Body of pancreas (tissue), 4 donors: ENCODE measurements at regions not wholly inside any gene's neighbourhood (a gene's known extent, or its start where the extent isn't known, plus 50 kb on each side); places are given as distances from the start of the nearest gene placed in this dataset.

ENCODE experiments used
- ATAC-seq: fragments of 150-250 bp; one replicate; pipeline ENCODE4 v1.9.1; 2016
- DNase-seq, 4 donors: peaks; one replicate each; pipeline ENCODE4 v3.0.0-alpha.2; 2019
- H3K27ac ChIP-seq, 4 donors: fragments of 200-600 bp; sonication (generic); 1 replicate in 3 of 4; 2 replicates in 1 of 4; pipeline versions ENCODE4 v1.5.1 to v1.6.1; 2016 to 2019; ENCODE audit warnings: mild to moderate bottlenecking in 1 of 4, mixed read lengths in 1 of 4, moderate library complexity in 1 of 4
- H3K27me3 ChIP-seq, 2 donors: fragments of 200-600 bp; sonication (generic); one replicate each; pipeline ENCODE4 v1.6.0; 2016; ENCODE audit warnings: mild to moderate bottlenecking in 1 of 2
- H3K36me3 ChIP-seq, 2 donors: fragments of 200-600 bp; sonication (generic); replicated peaks in 1 of 2; 2 replicates each; pipeline ENCODE4 v1.5.1; 2016; ENCODE audit warnings: low read depth in 2 of 2; ENCODE audit not compliant: insufficient read depth in 1 of 2
- H3K4me1 ChIP-seq: fragments of 200-600 bp; sonication (generic); one replicate; pipeline ENCODE4 v1.6.0; 2016
- H3K4me3 ChIP-seq, 2 donors: fragments of 200-600 bp; sonication (generic); 1 replicate in 1 of 2; 2 replicates in 1 of 2; pipeline ENCODE4 v1.5.1; 2016 to 2019
- H3K9me3 ChIP-seq, 3 donors: fragments of 200-600 bp; sonication (generic); 1 replicate in 2 of 3; 2 replicates in 1 of 3; pipeline ENCODE4 v1.5.1; 2016
- POLR2A ChIP-seq, 3 donors: fragments of 450-650 bp; IDR thresholded peaks; one replicate each; pipeline ENCODE4 v1.6.1; 2016; ENCODE audit warnings: antibody characterized with exemption in 3 of 3, mild to moderate bottlenecking in 2 of 3
- WGBS, 2 donors: methylation state at CpG; one replicate each; pipeline ENCODE4 v1.1.5; 2017; 5-methylcytosine and 5-hydroxymethylcytosine counted together
- intact Hi-C: fragments of 100-400 bp; cut with DNase I; formaldehyde crosslinking; loops from one replicate; pipeline ENCODE4 v1.15.1; 2023
- TF ChIP-seq, protein P1 (sequence below), 7 experiments: fragments of 450-650 bp in 4 of 7; fragments of 200-600 bp in 3 of 7; sonication (generic) in 3 of 7; IDR thresholded peaks; one replicate each; pipeline ENCODE4 v1.5.1; 2016 to 2019; ENCODE audit warnings: antibody characterized with exemption in 7 of 7

DNA sequence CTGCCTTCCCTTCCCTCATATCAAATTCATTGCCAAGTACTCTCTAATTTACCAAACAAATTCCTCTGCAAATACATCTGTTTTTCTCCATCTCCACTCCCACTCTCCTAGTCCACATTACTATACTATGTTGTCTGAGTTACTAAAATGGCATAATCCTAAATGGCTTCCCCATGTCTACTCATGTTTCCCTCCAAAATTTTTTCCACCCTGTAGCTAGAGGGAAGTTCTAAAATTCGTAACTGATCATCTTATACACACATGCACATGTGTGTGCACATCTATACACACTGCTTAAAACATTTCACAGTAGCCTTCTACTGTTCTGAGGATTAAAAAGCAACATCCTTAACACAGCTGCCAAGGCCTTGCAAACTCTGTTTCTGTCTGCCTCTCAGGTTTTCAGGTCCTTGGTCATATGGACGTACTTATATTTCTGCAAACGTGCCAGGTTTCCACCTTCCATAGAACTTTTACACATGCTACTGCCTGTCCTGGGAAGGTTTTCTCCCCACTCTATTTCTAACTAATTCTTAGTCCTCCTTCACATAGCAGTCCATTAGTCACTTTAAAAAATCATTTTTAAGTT lies 140.6 kb downstream of the LURAP1L start:
- H3K4me1 ChIP-seq: peaks cover 6% of the 10 kb centered on the region
- 63 to 67% methylated on average over 3 of the region's 3 CpGs for WGBS, 2 donors
- intact Hi-C loops: no loop called here

DNA sequence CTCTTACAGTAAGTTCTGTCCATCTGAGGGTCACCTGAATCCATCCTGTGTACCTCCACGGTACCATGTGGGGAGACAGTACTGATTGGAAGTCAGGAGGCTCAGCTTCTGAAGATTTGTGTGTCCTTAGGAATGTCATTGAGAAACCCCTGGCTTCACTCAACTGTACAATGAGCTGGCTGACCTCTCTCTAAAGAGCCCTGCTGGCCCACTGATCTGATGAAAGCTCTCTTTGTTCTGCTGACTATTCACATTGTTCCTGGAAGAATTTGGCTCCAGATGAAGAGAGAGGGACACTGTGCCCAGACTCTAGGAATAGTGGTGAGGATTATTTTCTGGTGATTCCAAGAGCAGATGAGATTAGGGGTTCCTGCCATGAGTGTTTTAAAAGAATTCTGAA lies 141.2 kb downstream of the LURAP1L start:
- intact Hi-C loops: no loop called here
- TF ChIP-seq, protein P1, sequence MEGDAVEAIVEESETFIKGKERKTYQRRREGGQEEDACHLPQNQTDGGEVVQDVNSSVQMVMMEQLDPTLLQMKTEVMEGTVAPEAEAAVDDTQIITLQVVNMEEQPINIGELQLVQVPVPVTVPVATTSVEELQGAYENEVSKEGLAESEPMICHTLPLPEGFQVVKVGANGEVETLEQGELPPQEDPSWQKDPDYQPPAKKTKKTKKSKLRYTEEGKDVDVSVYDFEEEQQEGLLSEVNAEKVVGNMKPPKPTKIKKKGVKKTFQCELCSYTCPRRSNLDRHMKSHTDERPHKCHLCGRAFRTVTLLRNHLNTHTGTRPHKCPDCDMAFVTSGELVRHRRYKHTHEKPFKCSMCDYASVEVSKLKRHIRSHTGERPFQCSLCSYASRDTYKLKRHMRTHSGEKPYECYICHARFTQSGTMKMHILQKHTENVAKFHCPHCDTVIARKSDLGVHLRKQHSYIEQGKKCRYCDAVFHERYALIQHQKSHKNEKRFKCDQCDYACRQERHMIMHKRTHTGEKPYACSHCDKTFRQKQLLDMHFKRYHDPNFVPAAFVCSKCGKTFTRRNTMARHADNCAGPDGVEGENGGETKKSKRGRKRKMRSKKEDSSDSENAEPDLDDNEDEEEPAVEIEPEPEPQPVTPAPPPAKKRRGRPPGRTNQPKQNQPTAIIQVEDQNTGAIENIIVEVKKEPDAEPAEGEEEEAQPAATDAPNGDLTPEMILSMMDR (IDR thresholded peaks at IDR 0.05): no peak
- no peak for TF ChIP-seq POLR2A (IDR thresholded peaks at IDR 0.05)
- no peaks in the 10 kb centered on the region for H3K36me3 ChIP-seq
- no peaks in the 10 kb centered on the region for H3K9me3 ChIP-seq
- no peaks in the 10 kb centered on the region for H3K27me3 ChIP-seq
- peak in 2 of 4 donors; percentile 3 to 8 for DNase-seq
- H3K4me1 ChIP-seq: peaks cover 6% of the 10 kb centered on the region
- H3K27ac ChIP-seq: no peak overlapping the region
- H3K4me3 ChIP-seq: no peak overlapping the region
- WGBS, 2 donors: 43 to 67% methylated on average over 1 of the region's 1 CpG
- peak; percentile 64 for ATAC-seq

More for the DNA sequence above, 140.6 kb downstream of the LURAP1L start:
- Histone ChIP-seq H3K36me3 (no peaks in the 10 kb centered on the region), H3K4me3 (no peak overlapping the region), H3K27me3 (no peaks in the 10 kb centered on the region), H3K9me3 (no peaks in the 10 kb centered on the region), H3K27ac (no peak overlapping the region)
- no peak for DNase-seq
- no peak for TF ChIP-seq POLR2A (IDR thresholded peaks at IDR 0.05)
- TF ChIP-seq, protein P1 (IDR thresholded peaks at IDR 0.05): no peak
- no peak for ATAC-seq

DNA sequence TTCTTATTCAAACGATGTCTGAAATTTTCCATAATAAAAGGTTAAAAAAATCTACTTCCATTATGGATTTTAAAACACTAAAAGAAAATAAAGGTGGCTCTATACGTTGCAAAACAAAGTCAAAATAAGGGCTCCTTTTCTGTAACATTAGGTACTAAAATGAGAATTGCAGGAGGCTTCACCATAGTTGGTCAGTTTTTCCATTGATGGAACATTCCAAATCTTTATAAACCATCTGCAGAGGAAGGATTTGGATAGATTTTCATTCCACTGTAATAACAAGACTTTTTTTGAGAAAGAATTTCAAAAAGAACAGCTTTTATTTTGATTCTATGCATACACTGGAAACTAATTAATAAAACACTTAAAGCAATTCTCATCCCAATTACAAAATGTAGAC lies 145.6 kb downstream of the LURAP1L start:
- peaks cover 6% of the 10 kb centered on the region for H3K4me1 ChIP-seq
- ATAC-seq (no peak), DNase-seq (no peak)
- no peak overlapping the region for H3K4me3 ChIP-seq
- TF ChIP-seq, protein P1 (IDR thresholded peaks at IDR 0.05): no peak
- no peak for TF ChIP-seq POLR2A (IDR thresholded peaks at IDR 0.05)
- no peaks in the 10 kb centered on the region for H3K9me3 ChIP-seq
- no peaks in the 10 kb centered on the region for H3K27me3 ChIP-seq
- no peak overlapping the region for H3K27ac ChIP-seq
- 55 to 57% methylated on average over 2 of the region's 2 CpGs for WGBS, 2 donors
- H3K36me3 ChIP-seq: no peaks in the 10 kb centered on the region
- intact Hi-C loops: no loop called here

DNA sequence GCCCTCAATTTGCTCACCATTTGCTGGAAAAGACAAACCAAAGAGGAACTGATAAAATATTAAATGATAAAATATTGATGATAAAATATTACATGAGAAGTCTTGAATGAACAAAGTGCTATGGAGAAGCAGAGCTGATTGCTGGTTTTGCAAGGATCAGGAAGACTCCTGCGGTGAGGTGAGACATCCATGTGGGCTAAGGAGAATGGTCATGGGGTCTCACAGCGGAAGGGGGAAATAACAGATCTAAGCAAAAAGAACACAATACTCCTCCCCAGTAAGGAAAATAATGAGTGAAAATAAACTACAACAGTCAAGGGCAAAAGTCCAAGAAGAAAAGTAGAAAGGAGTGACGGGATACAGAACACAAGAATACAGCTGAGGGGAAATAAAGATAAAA lies 146.8 kb downstream of the LURAP1L start:
- TF ChIP-seq POLR2A (IDR thresholded peaks at IDR 0.05): no peak
- TF ChIP-seq, protein P1 (IDR thresholded peaks at IDR 0.05): no peak
- H3K4me3 ChIP-seq: no peak overlapping the region
- 82 to 91% methylated on average over 3 of the region's 3 CpGs for WGBS, 2 donors
- DNase-seq (no peak), ATAC-seq (no peak)
- H3K36me3 ChIP-seq: no peaks in the 10 kb centered on the region
- no peak overlapping the region for H3K27ac ChIP-seq
- no peaks in the 10 kb centered on the region for H3K4me1 ChIP-seq
- H3K27me3 ChIP-seq: no peaks in the 10 kb centered on the region
- no peaks in the 10 kb centered on the region for H3K9me3 ChIP-seq
- intact Hi-C loops: no loop called here

DNA sequence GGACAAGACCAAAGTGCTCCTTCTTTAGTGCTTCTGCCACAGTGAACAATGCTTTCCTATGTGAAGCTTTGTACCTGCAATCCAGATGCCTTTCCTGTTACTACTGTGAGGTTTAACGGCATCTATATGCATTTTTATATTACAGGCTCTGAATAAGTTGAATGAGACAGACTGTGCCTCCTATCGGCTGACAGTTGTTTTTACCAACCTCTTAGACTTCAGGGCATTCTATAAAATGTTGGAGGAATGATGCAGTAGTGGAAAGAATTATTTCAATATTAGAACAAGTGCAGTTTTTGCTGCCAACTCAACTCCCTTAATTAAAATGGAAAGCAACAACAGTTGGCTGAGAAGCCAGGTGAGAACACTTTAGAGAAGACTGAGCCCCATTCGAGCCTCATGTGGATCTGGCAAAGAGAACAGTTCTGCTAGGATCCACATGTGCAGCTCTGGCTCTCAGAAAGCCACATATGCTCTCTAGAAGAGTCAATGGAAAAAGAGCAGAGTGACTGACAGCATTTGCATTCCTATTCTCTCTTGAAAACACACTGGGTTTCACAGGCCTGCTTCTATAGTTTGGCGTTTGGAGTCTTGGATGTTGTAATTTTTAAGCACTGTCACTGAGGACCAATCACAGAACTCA lies 147.5 kb downstream of the LURAP1L start:
- Histone ChIP-seq H3K9me3 (no peaks in the 10 kb centered on the region), H3K36me3 (no peaks in the 10 kb centered on the region), H3K27me3 (no peaks in the 10 kb centered on the region), H3K4me1 (no peaks in the 10 kb centered on the region), H3K4me3 (no peak overlapping the region), H3K27ac (no peak overlapping the region)
- 62 to 65% methylated on average over 4 of the region's 4 CpGs for WGBS, 2 donors
- ATAC-seq (no peak), DNase-seq (no peak)
- intact Hi-C loops: no loop called here
- no peak for TF ChIP-seq POLR2A (IDR thresholded peaks at IDR 0.05)
- TF ChIP-seq, protein P1 (IDR thresholded peaks at IDR 0.05): no peak
